ENCODE measurements at regions not wholly inside any gene's neighbourhood (a gene's known extent, or its start where the extent isn't known, plus 50 kb on each side); places are given as distances from the start of the nearest gene placed in this dataset.

DNA sequence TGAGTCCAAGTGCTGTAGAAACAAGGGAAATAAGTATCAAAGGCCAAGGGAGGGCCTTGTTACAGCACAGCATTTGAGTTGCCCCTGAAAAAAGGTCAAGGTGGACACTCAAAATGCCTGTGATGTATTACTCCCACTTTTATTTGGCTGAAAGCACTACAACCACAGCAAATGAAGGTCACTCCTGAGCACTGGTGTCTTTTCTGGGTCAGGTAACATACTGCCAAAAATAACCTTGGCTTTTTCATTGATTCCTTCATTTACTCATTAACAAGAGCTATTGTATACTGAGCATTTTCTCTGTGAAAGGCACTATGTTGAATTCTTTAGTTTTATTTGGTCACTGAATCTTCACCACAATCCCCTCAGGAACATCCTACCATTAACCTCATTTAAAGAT lies 590.3 kb downstream of the BCL11A start:
- Histone ChIP-seq H3K4me3 (no peak overlapping the region), H3K4me1 (no peaks in the 10 kb centered on the region), H3K27ac (no peak overlapping the region), H3K4me2 (no peak overlapping the region), H3K9me3 (no peaks in the 10 kb centered on the region)
- ATAC-seq (no peak), FAIRE-seq (no peak), DNase-seq (ENCODE audit: low read depth in 1 of 2, low spot score in 1 of 2) (no peak)
- POLR2A ChIA-PET = no interaction called here
- TF ChIP-seq JUN (IDR thresholded peaks at IDR 0.05) = no peak
- CTCF ChIA-PET = no interaction called here

DNA sequence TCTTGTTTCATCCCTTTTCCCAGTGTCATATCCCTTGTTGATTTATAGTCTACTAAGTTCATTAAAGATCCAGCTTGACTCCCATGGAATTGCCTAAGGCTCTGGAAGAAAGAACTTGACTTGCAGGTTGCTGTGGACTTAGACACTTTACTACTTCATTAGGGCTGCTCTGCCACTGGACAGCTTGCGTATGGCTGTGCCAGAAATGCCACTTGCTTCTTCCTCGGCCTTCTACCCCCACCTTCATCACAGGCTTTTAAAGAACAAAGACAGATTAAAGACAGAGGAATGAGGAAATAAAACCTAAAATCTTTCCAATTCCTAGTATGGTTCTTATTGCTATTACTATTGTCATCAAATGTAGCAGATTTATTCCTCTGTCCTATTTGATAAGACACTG lies 591.7 kb downstream of the BCL11A start:
- no peak for TF ChIP-seq BHLHE40 (IDR thresholded peaks at IDR 0.05; ENCODE audit: low read depth, low read length)
- no peak for TF ChIP-seq HEYL (CRISPR knock-in tag; IDR thresholded peaks at IDR 0.05)
- no peak for TF ChIP-seq PHF8 (IDR thresholded peaks at IDR 0.05; ENCODE audit: borderline replicate concordance, low read depth)
- no peak for TF ChIP-seq HOXB5 (CRISPR knock-in tag; IDR thresholded peaks at IDR 0.05)
- TF ChIP-seq, protein P1, sequence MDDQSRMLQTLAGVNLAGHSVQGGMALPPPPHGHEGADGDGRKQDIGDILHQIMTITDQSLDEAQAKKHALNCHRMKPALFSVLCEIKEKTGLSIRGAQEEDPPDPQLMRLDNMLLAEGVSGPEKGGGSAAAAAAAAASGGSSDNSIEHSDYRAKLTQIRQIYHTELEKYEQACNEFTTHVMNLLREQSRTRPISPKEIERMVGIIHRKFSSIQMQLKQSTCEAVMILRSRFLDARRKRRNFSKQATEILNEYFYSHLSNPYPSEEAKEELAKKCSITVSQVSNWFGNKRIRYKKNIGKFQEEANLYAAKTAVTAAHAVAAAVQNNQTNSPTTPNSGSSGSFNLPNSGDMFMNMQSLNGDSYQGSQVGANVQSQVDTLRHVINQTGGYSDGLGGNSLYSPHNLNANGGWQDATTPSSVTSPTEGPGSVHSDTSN (IDR thresholded peaks at IDR 0.05) = no peak
- TF ChIP-seq, protein P2, sequence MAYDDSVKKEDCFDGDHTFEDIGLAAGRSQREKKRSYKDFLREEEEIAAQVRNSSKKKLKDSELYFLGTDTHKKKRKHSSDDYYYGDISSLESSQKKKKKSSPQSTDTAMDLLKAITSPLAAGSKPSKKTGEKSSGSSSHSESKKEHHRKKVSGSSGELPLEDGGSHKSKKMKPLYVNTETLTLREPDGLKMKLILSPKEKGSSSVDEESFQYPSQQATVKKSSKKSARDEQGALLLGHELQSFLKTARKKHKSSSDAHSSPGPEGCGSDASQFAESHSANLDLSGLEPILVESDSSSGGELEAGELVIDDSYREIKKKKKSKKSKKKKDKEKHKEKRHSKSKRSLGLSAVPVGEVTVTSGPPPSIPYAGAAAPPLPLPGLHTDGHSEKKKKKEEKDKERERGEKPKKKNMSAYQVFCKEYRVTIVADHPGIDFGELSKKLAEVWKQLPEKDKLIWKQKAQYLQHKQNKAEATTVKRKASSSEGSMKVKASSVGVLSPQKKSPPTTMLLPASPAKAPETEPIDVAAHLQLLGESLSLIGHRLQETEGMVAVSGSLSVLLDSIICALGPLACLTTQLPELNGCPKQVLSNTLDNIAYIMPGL (CRISPR knock-in tag; IDR thresholded peaks at IDR 0.05; ENCODE audit: borderline replicate concordance) = no peak
- no peak for TF ChIP-seq ESRRA (IDR thresholded peaks at IDR 0.05; ENCODE audit: borderline replicate concordance, low read length)
- TF ChIP-seq RFX5 (IDR thresholded peaks at IDR 0.05) = no peak
- TF ChIP-seq ZNF302 (CRISPR knock-in tag; IDR thresholded peaks at IDR 0.05) = no peak
- TF ChIP-seq FOSL2 (IDR thresholded peaks at IDR 0.05) = no peak
- no peak for TF ChIP-seq FOSL2 (CRISPR knock-in tag; IDR thresholded peaks at IDR 0.05)
- no peak for TF ChIP-seq SREBF2 (IDR thresholded peaks at IDR 0.05)
- TF ChIP-seq, protein P3, sequence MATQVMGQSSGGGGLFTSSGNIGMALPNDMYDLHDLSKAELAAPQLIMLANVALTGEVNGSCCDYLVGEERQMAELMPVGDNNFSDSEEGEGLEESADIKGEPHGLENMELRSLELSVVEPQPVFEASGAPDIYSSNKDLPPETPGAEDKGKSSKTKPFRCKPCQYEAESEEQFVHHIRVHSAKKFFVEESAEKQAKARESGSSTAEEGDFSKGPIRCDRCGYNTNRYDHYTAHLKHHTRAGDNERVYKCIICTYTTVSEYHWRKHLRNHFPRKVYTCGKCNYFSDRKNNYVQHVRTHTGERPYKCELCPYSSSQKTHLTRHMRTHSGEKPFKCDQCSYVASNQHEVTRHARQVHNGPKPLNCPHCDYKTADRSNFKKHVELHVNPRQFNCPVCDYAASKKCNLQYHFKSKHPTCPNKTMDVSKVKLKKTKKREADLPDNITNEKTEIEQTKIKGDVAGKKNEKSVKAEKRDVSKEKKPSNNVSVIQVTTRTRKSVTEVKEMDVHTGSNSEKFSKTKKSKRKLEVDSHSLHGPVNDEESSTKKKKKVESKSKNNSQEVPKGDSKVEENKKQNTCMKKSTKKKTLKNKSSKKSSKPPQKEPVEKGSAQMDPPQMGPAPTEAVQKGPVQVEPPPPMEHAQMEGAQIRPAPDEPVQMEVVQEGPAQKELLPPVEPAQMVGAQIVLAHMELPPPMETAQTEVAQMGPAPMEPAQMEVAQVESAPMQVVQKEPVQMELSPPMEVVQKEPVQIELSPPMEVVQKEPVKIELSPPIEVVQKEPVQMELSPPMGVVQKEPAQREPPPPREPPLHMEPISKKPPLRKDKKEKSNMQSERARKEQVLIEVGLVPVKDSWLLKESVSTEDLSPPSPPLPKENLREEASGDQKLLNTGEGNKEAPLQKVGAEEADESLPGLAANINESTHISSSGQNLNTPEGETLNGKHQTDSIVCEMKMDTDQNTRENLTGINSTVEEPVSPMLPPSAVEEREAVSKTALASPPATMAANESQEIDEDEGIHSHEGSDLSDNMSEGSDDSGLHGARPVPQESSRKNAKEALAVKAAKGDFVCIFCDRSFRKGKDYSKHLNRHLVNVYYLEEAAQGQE (IDR thresholded peaks at IDR 0.05) = no peak
- no peak for TF ChIP-seq EP300 (IDR thresholded peaks at IDR 0.05)
- no peak for TF ChIP-seq MYC (IDR thresholded peaks at IDR 0.05; ENCODE audit: borderline replicate concordance, low read length)
- Histone ChIP-seq H3K9me3 (no peaks in the 10 kb centered on the region), H3K27ac (no peak overlapping the region), H3K4me1 (no peaks in the 10 kb centered on the region), H3K4me2 (no peak overlapping the region), H3K4me3 (no peak overlapping the region)
- ATAC-seq = no peak
- no peak for DNase-seq (ENCODE audit: low read depth in 1 of 2, low spot score in 1 of 2)
- POLR2A ChIA-PET = no interaction called here
- CTCF ChIA-PET = interaction anchor here (1.1 kb wide), 1 partner anchor 8 kb away, joined by 3 read pairs; no protein-coding TSS in a partner anchor
- WGBS (ENCODE audit: missing lambda C conversion rate) = 5% methylated on average over 2 of the region's 2 CpGs
- FAIRE-seq = no peak

DNA sequence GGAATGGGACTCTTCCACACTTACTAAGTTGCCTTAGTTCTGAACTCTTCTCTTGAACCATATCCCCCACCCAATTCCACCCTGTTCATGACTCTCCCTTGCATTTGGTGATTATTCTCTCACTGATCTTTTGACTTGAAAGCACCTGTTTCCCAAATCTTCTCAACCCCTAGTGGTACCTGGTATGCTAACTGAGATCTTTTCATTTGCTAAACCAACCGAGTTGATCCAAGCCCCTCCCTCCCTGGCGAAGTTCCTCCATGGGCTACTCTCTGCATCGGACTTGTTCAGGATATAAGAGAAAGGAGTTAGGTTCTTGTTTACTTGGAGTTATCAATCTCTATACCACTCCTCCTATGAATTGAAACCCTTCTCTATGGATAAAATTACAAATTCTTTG lies 593.5 kb downstream of the BCL11A start:
- Histone ChIP-seq H3K4me2 (no peak overlapping the region), H3K4me3 (no peak overlapping the region), H3K9me3 (no peaks in the 10 kb centered on the region), H3K4me1 (no peaks in the 10 kb centered on the region), H3K27ac (no peak overlapping the region)
- DNase-seq (ENCODE audit: low read depth in 1 of 2, low spot score in 1 of 2) (no peak), ATAC-seq (no peak), FAIRE-seq (no peak)
- 7% methylated on average over 3 of the region's 3 CpGs for WGBS (ENCODE audit: missing lambda C conversion rate)
- ChIA-PET CTCF (no interaction called here), POLR2A (no interaction called here)
- TF ChIP-seq, protein P4, sequence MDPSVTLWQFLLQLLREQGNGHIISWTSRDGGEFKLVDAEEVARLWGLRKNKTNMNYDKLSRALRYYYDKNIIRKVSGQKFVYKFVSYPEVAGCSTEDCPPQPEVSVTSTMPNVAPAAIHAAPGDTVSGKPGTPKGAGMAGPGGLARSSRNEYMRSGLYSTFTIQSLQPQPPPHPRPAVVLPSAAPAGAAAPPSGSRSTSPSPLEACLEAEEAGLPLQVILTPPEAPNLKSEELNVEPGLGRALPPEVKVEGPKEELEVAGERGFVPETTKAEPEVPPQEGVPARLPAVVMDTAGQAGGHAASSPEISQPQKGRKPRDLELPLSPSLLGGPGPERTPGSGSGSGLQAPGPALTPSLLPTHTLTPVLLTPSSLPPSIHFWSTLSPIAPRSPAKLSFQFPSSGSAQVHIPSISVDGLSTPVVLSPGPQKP (IDR thresholded peaks at IDR 0.05; ENCODE audit: low read depth, low read length) = no peak
- TF ChIP-seq ZFP36 (IDR thresholded peaks at IDR 0.05; ENCODE audit: borderline replicate concordance, partially characterized antibody) (no peak), NPAS2 (CRISPR knock-in tag; IDR thresholded peaks at IDR 0.05; ENCODE audit: borderline replicate concordance) (no peak), SMC3 (IDR thresholded peaks at IDR 0.05) (no peak), MAZ (IDR thresholded peaks at IDR 0.05; ENCODE audit: borderline replicate concordance, low read depth, low read length) (no peak), JUN (IDR thresholded peaks at IDR 0.05) (no peak), NR3C1 (IDR thresholded peaks at IDR 0.05) (no peak), KDM1A (IDR thresholded peaks at IDR 0.05; ENCODE audit: low read depth) (no peak), RAD21 (conservative IDR thresholded peaks at IDR 0.05 in 1 of 2, IDR thresholded peaks at IDR 0.05 in 1 of 2) (no peak)
- TF ChIP-seq, protein P5, sequence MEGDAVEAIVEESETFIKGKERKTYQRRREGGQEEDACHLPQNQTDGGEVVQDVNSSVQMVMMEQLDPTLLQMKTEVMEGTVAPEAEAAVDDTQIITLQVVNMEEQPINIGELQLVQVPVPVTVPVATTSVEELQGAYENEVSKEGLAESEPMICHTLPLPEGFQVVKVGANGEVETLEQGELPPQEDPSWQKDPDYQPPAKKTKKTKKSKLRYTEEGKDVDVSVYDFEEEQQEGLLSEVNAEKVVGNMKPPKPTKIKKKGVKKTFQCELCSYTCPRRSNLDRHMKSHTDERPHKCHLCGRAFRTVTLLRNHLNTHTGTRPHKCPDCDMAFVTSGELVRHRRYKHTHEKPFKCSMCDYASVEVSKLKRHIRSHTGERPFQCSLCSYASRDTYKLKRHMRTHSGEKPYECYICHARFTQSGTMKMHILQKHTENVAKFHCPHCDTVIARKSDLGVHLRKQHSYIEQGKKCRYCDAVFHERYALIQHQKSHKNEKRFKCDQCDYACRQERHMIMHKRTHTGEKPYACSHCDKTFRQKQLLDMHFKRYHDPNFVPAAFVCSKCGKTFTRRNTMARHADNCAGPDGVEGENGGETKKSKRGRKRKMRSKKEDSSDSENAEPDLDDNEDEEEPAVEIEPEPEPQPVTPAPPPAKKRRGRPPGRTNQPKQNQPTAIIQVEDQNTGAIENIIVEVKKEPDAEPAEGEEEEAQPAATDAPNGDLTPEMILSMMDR (IDR thresholded peaks at IDR 0.05) = no peak
- TF ChIP-seq, protein P6, sequence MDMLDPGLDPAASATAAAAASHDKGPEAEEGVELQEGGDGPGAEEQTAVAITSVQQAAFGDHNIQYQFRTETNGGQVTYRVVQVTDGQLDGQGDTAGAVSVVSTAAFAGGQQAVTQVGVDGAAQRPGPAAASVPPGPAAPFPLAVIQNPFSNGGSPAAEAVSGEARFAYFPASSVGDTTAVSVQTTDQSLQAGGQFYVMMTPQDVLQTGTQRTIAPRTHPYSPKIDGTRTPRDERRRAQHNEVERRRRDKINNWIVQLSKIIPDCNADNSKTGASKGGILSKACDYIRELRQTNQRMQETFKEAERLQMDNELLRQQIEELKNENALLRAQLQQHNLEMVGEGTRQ (IDR thresholded peaks at IDR 0.05) = no peak

Measured in A549 (cell line).